Glutamatergic neuron (in vitro differentiated cells): ENCODE measurements at regions not wholly inside any gene's neighbourhood (a gene's known extent, or its start where the extent isn't known, plus 50 kb on each side); places are given as distances from the start of the nearest gene placed in this dataset.

Source experiments
- DNase-seq: peaks from one replicate; pipeline ENCODE4 v3.0.0; 2022
- H3K27ac Mint-ChIP-seq: one replicate; pipeline ENCODE4 v1.8.0; 2020; ENCODE audit warnings: mild to moderate bottlenecking, mixed read lengths, inconsistent platforms; ENCODE audit not compliant: unreplicated experiment
- H3K27me3 Mint-ChIP-seq: one replicate; pipeline ENCODE4 v1.8.0; 2020; ENCODE audit warnings: mild to moderate bottlenecking, moderate library complexity, mixed read lengths, inconsistent platforms; ENCODE audit not compliant: unreplicated experiment
- H3K36me3 Mint-ChIP-seq: one replicate; pipeline ENCODE4 v1.8.0; 2020; ENCODE audit warnings: mild to moderate bottlenecking, mixed read lengths, inconsistent platforms; ENCODE audit not compliant: unreplicated experiment
- H3K4me1 Mint-ChIP-seq: one replicate; pipeline ENCODE4 v1.8.0; 2020; ENCODE audit warnings: mild to moderate bottlenecking, low read depth, mixed read lengths, inconsistent platforms; ENCODE audit not compliant: unreplicated experiment
- H3K4me3 Mint-ChIP-seq: one replicate; pipeline ENCODE4 v1.8.0; 2020; ENCODE audit warnings: mild to moderate bottlenecking, mixed read lengths, inconsistent platforms; ENCODE audit not compliant: unreplicated experiment
- H3K9me3 Mint-ChIP-seq: one replicate; pipeline ENCODE4 v1.8.0; 2020; ENCODE audit warnings: mild to moderate bottlenecking, moderate library complexity, mixed read lengths, inconsistent platforms; ENCODE audit not compliant: unreplicated experiment
- TF ChIP-seq, protein P1 (sequence below): fragments of 200-600 bp; sonication (generic); IDR thresholded peaks from one replicate; pipeline ENCODE4 v1.5.0; 2021; ENCODE audit not compliant: partially characterized antibody, unreplicated experiment

DNA sequence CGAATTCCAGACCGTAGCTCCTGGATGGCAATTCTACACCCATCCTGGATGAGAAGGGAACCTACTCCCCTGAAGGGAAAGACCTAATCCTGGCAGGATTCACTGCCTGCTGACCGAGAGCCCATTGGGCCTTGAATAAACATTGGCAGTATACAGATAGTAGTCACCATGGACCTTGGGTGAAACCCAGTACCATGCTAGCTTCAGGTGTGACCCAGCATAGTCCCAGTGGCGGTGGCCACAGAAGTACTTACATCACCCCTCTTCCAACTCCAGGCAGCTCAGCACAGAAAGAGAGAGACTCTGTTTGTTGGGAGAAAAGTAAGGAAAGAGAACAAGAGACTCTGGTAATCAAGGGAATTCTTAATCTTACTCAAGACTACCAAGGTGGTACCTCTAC lies 97.2 kb upstream of the SLC13A1 start:
- TF ChIP-seq, protein P1, sequence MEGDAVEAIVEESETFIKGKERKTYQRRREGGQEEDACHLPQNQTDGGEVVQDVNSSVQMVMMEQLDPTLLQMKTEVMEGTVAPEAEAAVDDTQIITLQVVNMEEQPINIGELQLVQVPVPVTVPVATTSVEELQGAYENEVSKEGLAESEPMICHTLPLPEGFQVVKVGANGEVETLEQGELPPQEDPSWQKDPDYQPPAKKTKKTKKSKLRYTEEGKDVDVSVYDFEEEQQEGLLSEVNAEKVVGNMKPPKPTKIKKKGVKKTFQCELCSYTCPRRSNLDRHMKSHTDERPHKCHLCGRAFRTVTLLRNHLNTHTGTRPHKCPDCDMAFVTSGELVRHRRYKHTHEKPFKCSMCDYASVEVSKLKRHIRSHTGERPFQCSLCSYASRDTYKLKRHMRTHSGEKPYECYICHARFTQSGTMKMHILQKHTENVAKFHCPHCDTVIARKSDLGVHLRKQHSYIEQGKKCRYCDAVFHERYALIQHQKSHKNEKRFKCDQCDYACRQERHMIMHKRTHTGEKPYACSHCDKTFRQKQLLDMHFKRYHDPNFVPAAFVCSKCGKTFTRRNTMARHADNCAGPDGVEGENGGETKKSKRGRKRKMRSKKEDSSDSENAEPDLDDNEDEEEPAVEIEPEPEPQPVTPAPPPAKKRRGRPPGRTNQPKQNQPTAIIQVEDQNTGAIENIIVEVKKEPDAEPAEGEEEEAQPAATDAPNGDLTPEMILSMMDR = no peak
- H3K4me1 Mint-ChIP-seq = no peaks in the 10 kb centered on the region
- no peak overlapping the region for H3K27ac Mint-ChIP-seq
- no peak overlapping the region for H3K4me3 Mint-ChIP-seq
- no peaks in the 10 kb centered on the region for H3K36me3 Mint-ChIP-seq
- no peaks in the 10 kb centered on the region for H3K27me3 Mint-ChIP-seq
- DNase-seq = no peak
- no peaks in the 10 kb centered on the region for H3K9me3 Mint-ChIP-seq

DNA sequence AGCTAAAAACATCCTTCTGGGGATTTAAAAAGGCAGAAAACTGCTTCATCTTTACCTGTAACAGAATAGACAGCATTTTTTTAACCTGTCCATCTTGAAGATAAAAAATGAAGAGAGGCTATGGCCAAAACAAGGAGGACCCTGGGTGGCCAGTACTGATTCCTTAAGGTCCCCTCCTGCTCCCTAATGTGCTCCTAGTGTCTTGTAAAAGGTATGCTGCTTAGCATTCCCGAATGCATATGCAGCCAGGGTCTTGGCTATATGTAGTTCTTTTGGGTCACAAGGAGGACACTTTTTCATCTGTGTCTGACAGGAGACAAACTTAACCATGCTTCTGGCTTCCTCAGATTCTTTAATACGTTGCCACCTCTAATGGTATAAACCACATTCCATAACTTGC lies 93.9 kb upstream of the SLC13A1 start:
- Mint-ChIP-seq H3K4me1 (no peaks in the 10 kb centered on the region), H3K9me3 (no peaks in the 10 kb centered on the region), H3K27me3 (no peaks in the 10 kb centered on the region), H3K4me3 (no peak overlapping the region), H3K27ac (no peak overlapping the region), H3K36me3 (no peaks in the 10 kb centered on the region)
- TF ChIP-seq, protein P1 = no peak
- DNase-seq = no peak

DNA sequence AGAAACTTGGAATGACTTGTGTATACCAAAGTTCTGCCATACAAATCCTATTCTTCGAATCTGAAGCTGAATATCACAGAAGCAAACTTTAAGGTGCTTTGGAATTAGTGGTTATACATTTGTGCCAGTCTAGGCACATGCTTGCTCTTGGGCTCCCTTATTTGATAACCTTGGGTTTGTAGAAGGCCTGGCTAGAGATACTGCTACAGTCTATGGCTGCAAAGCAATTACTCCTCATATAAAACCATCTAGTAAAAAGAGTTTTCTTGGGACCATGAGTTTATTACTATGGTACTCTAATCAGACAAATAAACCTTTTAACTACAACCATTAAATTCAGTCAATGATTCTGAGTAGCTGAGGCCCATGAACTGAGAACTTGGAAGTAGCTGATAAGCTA lies 92.5 kb upstream of the SLC13A1 start:
- Mint-ChIP-seq H3K36me3 (no peaks in the 10 kb centered on the region), H3K27me3 (no peaks in the 10 kb centered on the region), H3K4me3 (no peak overlapping the region), H3K4me1 (no peaks in the 10 kb centered on the region), H3K9me3 (no peaks in the 10 kb centered on the region), H3K27ac (no peak overlapping the region)
- TF ChIP-seq, protein P1 = no peak
- no peak for DNase-seq

DNA sequence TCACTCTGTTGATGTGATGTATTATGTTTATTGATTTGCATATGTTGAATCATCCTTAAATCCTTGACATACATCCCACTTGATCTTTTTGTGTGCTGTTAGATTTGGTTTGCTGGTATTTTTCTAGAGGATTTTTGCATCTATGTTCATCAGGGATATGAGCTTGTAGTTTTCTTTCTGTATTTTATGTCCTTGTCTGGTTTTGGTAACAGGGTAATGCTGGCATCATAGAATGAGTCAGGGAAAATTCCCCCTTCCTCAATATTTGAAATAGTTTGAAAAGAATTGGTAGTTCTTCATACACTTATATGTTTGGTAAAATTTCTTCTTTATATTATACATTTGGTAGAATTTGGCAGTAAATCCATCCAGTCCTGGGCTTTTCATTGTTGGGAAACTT lies 89.4 kb upstream of the SLC13A1 start:
- Mint-ChIP-seq H3K4me1 (no peaks in the 10 kb centered on the region), H3K27me3 (no peaks in the 10 kb centered on the region), H3K4me3 (no peak overlapping the region), H3K9me3 (no peaks in the 10 kb centered on the region), H3K27ac (no peak overlapping the region), H3K36me3 (no peaks in the 10 kb centered on the region)
- TF ChIP-seq, protein P1 = no peak
- no peak for DNase-seq

DNA sequence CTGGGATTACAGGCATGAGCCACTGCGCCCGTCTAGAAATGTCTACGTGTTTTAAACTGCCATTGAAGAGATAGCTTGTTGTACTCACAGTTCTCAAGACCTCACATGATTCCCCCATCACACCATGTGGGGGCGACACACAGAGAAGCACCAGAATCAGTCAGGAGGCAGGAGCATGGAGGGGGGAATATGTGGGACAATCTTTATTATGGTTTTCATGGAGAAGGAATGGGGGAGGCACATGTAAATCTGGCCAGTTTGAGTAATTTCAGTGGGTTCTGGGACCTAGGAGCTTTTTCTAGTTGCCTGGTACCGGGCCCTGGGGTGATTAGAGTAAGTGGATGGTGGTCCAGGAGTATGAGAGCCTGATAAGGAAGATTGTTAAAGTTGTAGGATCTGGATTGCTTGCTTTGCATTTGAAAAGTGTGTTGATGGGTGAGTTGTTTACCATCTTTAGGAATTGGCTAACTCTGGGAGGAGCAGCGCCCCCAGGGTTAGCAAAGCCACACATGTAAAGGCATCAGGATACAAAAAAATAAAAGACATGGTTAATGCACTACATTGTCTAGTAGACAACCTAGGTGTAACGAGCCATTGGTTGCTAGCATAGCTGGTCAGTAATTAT lies 85.4 kb upstream of the SLC13A1 start:
- TF ChIP-seq, protein P1 = no peak
- Mint-ChIP-seq H3K27me3 (no peaks in the 10 kb centered on the region), H3K4me3 (no peak overlapping the region), H3K36me3 (no peaks in the 10 kb centered on the region), H3K4me1 (no peaks in the 10 kb centered on the region), H3K9me3 (no peaks in the 10 kb centered on the region), H3K27ac (no peak overlapping the region)
- DNase-seq = no peak
